Stromal cell of bone marrow (primary cell): ENCODE measurements at regions not wholly inside any gene's neighbourhood (a gene's known extent, or its start where the extent isn't known, plus 50 kb on each side); places are given as distances from the start of the nearest gene placed in this dataset.

ENCODE experiments used
- DNase-seq: peaks from one replicate; pipeline ENCODE4 v3.0.0-alpha.2; 2012; ENCODE audit warnings: low read depth

DNA sequence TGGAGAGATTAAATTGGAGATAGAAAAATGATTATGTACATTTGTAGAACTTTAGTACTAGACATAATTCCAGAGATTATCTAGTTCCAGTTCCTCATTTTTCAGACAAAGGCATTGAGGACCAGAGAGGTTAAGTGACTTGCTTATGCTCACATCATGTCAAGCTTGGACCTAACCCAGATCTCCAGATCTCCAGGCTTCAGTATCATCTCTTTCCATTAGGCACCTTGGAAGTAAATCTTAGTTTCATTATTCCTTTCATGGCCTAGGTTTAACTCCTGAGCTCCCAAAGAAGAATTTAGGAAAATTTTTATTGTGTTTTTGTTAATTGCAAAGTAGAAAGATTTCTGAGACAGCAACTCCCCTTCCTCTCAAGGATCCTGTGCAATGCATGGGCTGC, 148.8 kb downstream of the GATB start:
- no peak for DNase-seq

GRCh38 chr4:151613290-151613689, 147.5 kb downstream of the GATB start:
- no peak for DNase-seq

- no peak for DNase-seq
Observed at GRCh38 chr4:151614561-151614960, 146.2 kb downstream of the GATB start.

GRCh38 chr4:151618858-151619257, 141.9 kb downstream of the GATB start:
- DNase-seq, result no peak

DNA sequence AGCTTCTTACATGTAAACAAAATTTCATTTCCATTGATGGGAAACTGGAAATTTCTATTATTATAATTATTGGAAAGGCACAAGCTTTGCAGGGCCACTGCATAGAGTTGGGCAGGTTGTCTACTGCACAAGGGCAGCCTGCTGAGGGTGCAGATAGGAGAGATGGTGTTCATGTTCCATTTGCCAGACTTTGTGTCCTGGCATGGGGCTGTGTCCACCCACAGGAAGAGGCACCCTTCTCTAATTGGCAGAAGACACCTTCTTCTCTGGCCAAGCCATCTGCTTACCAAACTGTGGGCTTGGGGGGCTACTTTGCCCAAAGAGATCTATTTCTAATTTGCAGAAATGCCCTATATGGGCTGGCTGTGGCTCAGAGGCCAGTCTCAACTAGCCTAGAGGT, 140.7 kb downstream of the GATB start:
- no peak for DNase-seq
